ENCODE measurements at regions not wholly inside any gene's neighbourhood (a gene's known extent, or its start where the extent isn't known, plus 50 kb on each side); places are given as distances from the start of the nearest gene placed in this dataset.

GRCh38 chr4:36773467-36773866, 471.1 kb upstream of the NWD2 start:
- no peak overlapping the region for H3K27ac ChIP-seq (ENCODE audit: low read length)
- no peak overlapping the region for H3K9ac ChIP-seq (ENCODE audit: low read depth, low read length)
- ATAC-seq (ENCODE audit: insufficient read depth, low read depth) (peak; percentile 53; the same call in 1 of the 3 replicates), DNase-seq (no peak)
- H3K79me2 ChIP-seq (ENCODE audit: insufficient read depth, low read length) = no peaks in the 10 kb centered on the region
- no peaks in the 10 kb centered on the region for H3K27me3 ChIP-seq (ENCODE audit: insufficient read depth, low read length, poor library complexity)
- no peaks in the 10 kb centered on the region for H3K9me3 ChIP-seq (ENCODE audit: insufficient read depth, low read length, severe bottlenecking)
- H3K36me3 ChIP-seq (ENCODE audit: insufficient read depth, low read length) = no peaks in the 10 kb centered on the region
- H3K4me2 ChIP-seq (ENCODE audit: insufficient read depth, low read length) = no peak overlapping the region
- H4K20me1 ChIP-seq (ENCODE audit: insufficient read depth, low read length) = no peaks in the 10 kb centered on the region
- TF ChIP-seq CTCF (IDR thresholded peaks at IDR 0.05; ENCODE audit: borderline replicate concordance, extremely low read depth, low read length, poor library complexity, severe bottlenecking) (no peak), EZH2 (IDR thresholded peaks at IDR 0.05; ENCODE audit: borderline replicate concordance, low read depth, low read length, severe bottlenecking) (no peak)
- H3K4me1 ChIP-seq (ENCODE audit: insufficient read depth, low read length) = no peaks in the 10 kb centered on the region
- H2AFZ ChIP-seq (ENCODE audit: low read depth, low read length) = no peak overlapping the region
- no peak overlapping the region for H3K4me3 ChIP-seq (ENCODE audit: low read depth in 1 of 2, low read length in 2 of 2)

- Histone ChIP-seq H3K9ac (ENCODE audit: low read depth, low read length) (no peak overlapping the region), H3K4me3 (ENCODE audit: low read depth in 1 of 2, low read length in 2 of 2) (no peak overlapping the region), H3K27ac (ENCODE audit: low read length) (no peak overlapping the region), H4K20me1 (ENCODE audit: insufficient read depth, low read length) (no peaks in the 10 kb centered on the region), H3K9me3 (ENCODE audit: insufficient read depth, low read length, severe bottlenecking) (no peaks in the 10 kb centered on the region), H3K4me2 (ENCODE audit: insufficient read depth, low read length) (no peak overlapping the region), H3K36me3 (ENCODE audit: insufficient read depth, low read length) (no peaks in the 10 kb centered on the region), H3K4me1 (ENCODE audit: insufficient read depth, low read length) (no peaks in the 10 kb centered on the region), H3K79me2 (ENCODE audit: insufficient read depth, low read length) (no peaks in the 10 kb centered on the region), H2AFZ (ENCODE audit: low read depth, low read length) (no peak overlapping the region), H3K27me3 (ENCODE audit: insufficient read depth, low read length, poor library complexity) (no peaks in the 10 kb centered on the region)
- TF ChIP-seq CTCF (IDR thresholded peaks at IDR 0.05; ENCODE audit: borderline replicate concordance, extremely low read depth, low read length, poor library complexity, severe bottlenecking) (no peak), EZH2 (IDR thresholded peaks at IDR 0.05; ENCODE audit: borderline replicate concordance, low read depth, low read length, severe bottlenecking) (no peak)
- no peak for DNase-seq
- no peak for ATAC-seq (ENCODE audit: insufficient read depth, low read depth)
Observed at GRCh38 chr4:36775544-36775943, 469.0 kb upstream of the NWD2 start.

GRCh38 chr4:36779601-36780000, 464.9 kb upstream of the NWD2 start:
- no peak overlapping the region for H3K4me3 ChIP-seq (ENCODE audit: low read depth in 1 of 2, low read length in 2 of 2)
- no peaks in the 10 kb centered on the region for H3K27me3 ChIP-seq (ENCODE audit: insufficient read depth, low read length, poor library complexity)
- H3K4me1 ChIP-seq (ENCODE audit: insufficient read depth, low read length) = no peaks in the 10 kb centered on the region
- H3K36me3 ChIP-seq (ENCODE audit: insufficient read depth, low read length) = no peaks in the 10 kb centered on the region
- H3K4me2 ChIP-seq (ENCODE audit: insufficient read depth, low read length) = no peak overlapping the region
- H2AFZ ChIP-seq (ENCODE audit: low read depth, low read length) = no peak overlapping the region
- TF ChIP-seq EZH2 (IDR thresholded peaks at IDR 0.05; ENCODE audit: borderline replicate concordance, low read depth, low read length, severe bottlenecking) (no peak), CTCF (IDR thresholded peaks at IDR 0.05; ENCODE audit: borderline replicate concordance, extremely low read depth, low read length, poor library complexity, severe bottlenecking) (no peak)
- H3K9ac ChIP-seq (ENCODE audit: low read depth, low read length) = no peak overlapping the region
- no peaks in the 10 kb centered on the region for H3K79me2 ChIP-seq (ENCODE audit: insufficient read depth, low read length)
- ATAC-seq (ENCODE audit: insufficient read depth, low read depth) (no peak), DNase-seq (no peak)
- no peak overlapping the region for H3K27ac ChIP-seq (ENCODE audit: low read length)
- no peaks in the 10 kb centered on the region for H3K9me3 ChIP-seq (ENCODE audit: insufficient read depth, low read length, severe bottlenecking)
- H4K20me1 ChIP-seq (ENCODE audit: insufficient read depth, low read length) = no peaks in the 10 kb centered on the region

GRCh38 chr4:36785973-36786372, 458.6 kb upstream of the NWD2 start:
- no peaks in the 10 kb centered on the region for H3K79me2 ChIP-seq (ENCODE audit: insufficient read depth, low read length)
- ATAC-seq (ENCODE audit: insufficient read depth, low read depth) = no peak

More at GRCh38 chr4:36785973-36786372, 458.6 kb upstream of the NWD2 start:
- no peaks in the 10 kb centered on the region for H3K36me3 ChIP-seq (ENCODE audit: insufficient read depth, low read length)
- no peak for DNase-seq
- H3K4me1 ChIP-seq (ENCODE audit: insufficient read depth, low read length) = no peaks in the 10 kb centered on the region
- H2AFZ ChIP-seq (ENCODE audit: low read depth, low read length) = no peak overlapping the region
- H3K9ac ChIP-seq (ENCODE audit: low read depth, low read length) = no peak overlapping the region
- no peaks in the 10 kb centered on the region for H4K20me1 ChIP-seq (ENCODE audit: insufficient read depth, low read length)
- no peak overlapping the region for H3K4me3 ChIP-seq (ENCODE audit: low read depth in 1 of 2, low read length in 2 of 2)
- H3K27ac ChIP-seq (ENCODE audit: low read length) = no peak overlapping the region
- TF ChIP-seq EZH2 (IDR thresholded peaks at IDR 0.05; ENCODE audit: borderline replicate concordance, low read depth, low read length, severe bottlenecking) (no peak), CTCF (IDR thresholded peaks at IDR 0.05; ENCODE audit: borderline replicate concordance, extremely low read depth, low read length, poor library complexity, severe bottlenecking) (no peak)
- H3K4me2 ChIP-seq (ENCODE audit: insufficient read depth, low read length) = no peak overlapping the region
- no peaks in the 10 kb centered on the region for H3K27me3 ChIP-seq (ENCODE audit: insufficient read depth, low read length, poor library complexity)
- no peaks in the 10 kb centered on the region for H3K9me3 ChIP-seq (ENCODE audit: insufficient read depth, low read length, severe bottlenecking)
